T-cell (primary cell): ENCODE measurements at regions not wholly inside any gene's neighbourhood (a gene's known extent, or its start where the extent isn't known, plus 50 kb on each side); places are given as distances from the start of the nearest gene placed in this dataset.

ENCODE experiments used
- ATAC-seq, 4 experiments: fragments of 200-7000 bp in 3 of 4; fragments of 150-1000 bp in 1 of 4; cut with Tn5 transposase; replicated peaks in 1 of 4; 1 replicate in 3 of 4; 2 replicates in 1 of 4; pipeline ENCODE4 v1.10.0; 2021; ENCODE audit warnings: moderate library complexity in 3 of 4, mild to moderate bottlenecking in 2 of 4, moderate number of reproducible peaks in 1 of 4
- CTCF ChIA-PET, 2 donors: fragments of 300-600 bp; sonication (Branson Sonifier 250); formaldehyde crosslinking; loops; one replicate each; lab custom pipeline; 2022; ENCODE audit warnings: antibody characterized with exemption in 2 of 2; lab: Charles Lee
- POLR2A ChIA-PET, 2 donors: fragments of 300-600 bp; sonication (Branson Sonifier 250); formaldehyde crosslinking; loops; one replicate each; lab custom pipeline; 2022; ENCODE audit warnings: antibody characterized with exemption in 2 of 2; lab: Charles Lee
- DNase-seq, 35 experiments: peaks; one replicate each; pipeline versions ENCODE4 v3.0.0 to v3.0.0-alpha.2; 2013 to 2023
- H3K27ac ChIP-seq: one replicate; pipeline ENCODE4 v1.5.1; 2013; ENCODE audit warnings: low read length
- H3K27me3 ChIP-seq, 2 experiments: replicated peaks in 1 of 2; 1 replicate in 1 of 2; 2 replicates in 1 of 2; pipeline versions ENCODE4 v1.6.1 to v1.7.0; 2013; ENCODE audit warnings: low read length in 1 of 2, mixed read lengths in 1 of 2; ENCODE audit not compliant: control insufficient read depth in 2 of 2, insufficient read depth in 2 of 2; ENCODE audit errors: extremely low read depth in 1 of 2
- H3K36me3 ChIP-seq, 2 donors: 1 replicate in 1 of 2; 2 replicates in 1 of 2; pipeline versions ENCODE4 v1.6.1 to v1.7.0; 2013; ENCODE audit warnings: low read length in 1 of 2; ENCODE audit not compliant: control insufficient read depth in 2 of 2, insufficient read depth in 1 of 2; ENCODE audit errors: extremely low read depth in 1 of 2
- H3K4me1 ChIP-seq, 2 experiments: 1 replicate in 1 of 2; 2 replicates in 1 of 2; pipeline versions ENCODE4 v1.6.1 to v1.7.0; 2013; ENCODE audit warnings: low read length in 2 of 2, mixed read lengths in 1 of 2; ENCODE audit not compliant: insufficient read depth in 2 of 2, control insufficient read depth in 1 of 2; ENCODE audit errors: extremely low read depth in 1 of 2
- H3K4me3 ChIP-seq, 2 donors: 1 replicate in 1 of 2; 2 replicates in 1 of 2; pipeline versions ENCODE4 v1.5.1 to v1.7.0; 2013; ENCODE audit warnings: mild to moderate bottlenecking in 2 of 2, low read length in 1 of 2, moderate library complexity in 1 of 2; ENCODE audit not compliant: control insufficient read depth in 1 of 2; ENCODE audit errors: extremely low read depth in 1 of 2
- H3K9me3 ChIP-seq: 2 replicates; pipeline ENCODE4 v1.7.0; 2013
- H3K27ac Mint-ChIP-seq, 2 donors: one replicate each; pipeline ENCODE4 v1.8.0; 2020 to 2021; ENCODE audit warnings: mild to moderate bottlenecking in 2 of 2, mixed read lengths in 2 of 2
- H3K27me3 Mint-ChIP-seq, 2 donors: one replicate each; pipeline ENCODE4 v1.8.0; 2021 to 2022; ENCODE audit warnings: mixed read lengths in 2 of 2
- H3K36me3 Mint-ChIP-seq: one replicate; pipeline ENCODE4 v1.8.0; 2021; ENCODE audit warnings: mixed read lengths
- H3K4me1 Mint-ChIP-seq, 3 donors: one replicate each; pipeline ENCODE4 v1.8.0; 2020 to 2022; ENCODE audit warnings: mixed read lengths in 3 of 3, mild to moderate bottlenecking in 1 of 3
- H3K4me3 Mint-ChIP-seq, 3 donors: one replicate each; pipeline ENCODE4 v1.8.0; 2020 to 2022; ENCODE audit warnings: mild to moderate bottlenecking in 3 of 3, mixed read lengths in 3 of 3, moderate library complexity in 3 of 3
- H3K9me3 Mint-ChIP-seq, 3 donors: one replicate each; pipeline ENCODE4 v1.8.0; 2020 to 2022; ENCODE audit warnings: mixed read lengths in 3 of 3
- WGBS: methylation state at CpG from one replicate; pipeline ENCODE4 v1.1.5; 2013; ENCODE audit warnings: missing lambda C conversion rate; ENCODE audit not compliant: insufficient coverage; 5-methylcytosine and 5-hydroxymethylcytosine counted together

DNA sequence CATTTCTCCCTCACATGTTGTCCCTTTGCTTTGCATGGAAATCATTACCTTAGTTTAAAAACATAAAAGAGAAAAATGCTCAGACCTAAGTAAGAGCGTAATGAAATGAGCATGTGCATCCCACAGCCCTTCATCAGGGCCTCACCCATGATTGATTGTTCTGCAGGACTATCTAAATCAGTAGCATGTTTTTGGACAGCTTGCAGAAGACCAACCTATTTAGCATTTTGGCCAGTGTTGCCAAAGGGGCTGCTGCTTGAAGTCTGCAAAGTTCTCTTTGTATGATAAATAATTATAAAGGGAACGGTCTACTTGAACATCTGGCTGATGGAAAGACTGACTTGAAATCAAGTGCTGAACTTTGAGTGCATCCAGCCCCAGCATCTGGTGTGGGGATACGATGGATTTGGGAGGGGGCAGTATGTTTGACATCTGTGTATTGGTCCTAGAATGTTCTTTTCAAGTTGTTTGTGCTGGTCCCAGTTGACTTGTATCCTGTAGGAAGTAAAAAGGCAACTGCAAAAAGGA lies 76.1 kb upstream of the LIMCH1 start:
- Mint-ChIP-seq H3K9me3 (peaks cover 3 to 12% (median 7%) of the 10 kb centered on the region in 3 donors), H3K4me3 (no peak overlapping the region), H3K27ac (no peak overlapping the region), H3K36me3 (no peaks in the 10 kb centered on the region), H3K27me3 (peaks cover 0 to 8% of the 10 kb centered on the region in 2 donors), H3K4me1 (no peaks in the 10 kb centered on the region)
- no peak for DNase-seq
- H3K27me3 ChIP-seq, result no peaks in the 10 kb centered on the region
- H3K4me1 ChIP-seq, result no peaks in the 10 kb centered on the region
- no peak overlapping the region for H3K4me3 ChIP-seq
- no peaks in the 10 kb centered on the region for H3K9me3 ChIP-seq
- no peak for ATAC-seq
- CTCF ChIA-PET, result no interaction called here
- POLR2A ChIA-PET, result no interaction called here
- no peak overlapping the region for H3K27ac ChIP-seq
- WGBS, result 82% methylated on average over 1 of the region's 3 CpGs
- no peaks in the 10 kb centered on the region for H3K36me3 ChIP-seq

GRCh38 chr4:41465146-41465761 lies 72.7 kb upstream of the LIMCH1 start:
- DNase-seq (no peak), ATAC-seq (no peak)
- no peaks in the 10 kb centered on the region for H3K27me3 ChIP-seq
- no peaks in the 10 kb centered on the region for H3K4me1 Mint-ChIP-seq
- ChIA-PET CTCF (no interaction called here), POLR2A (no interaction called here)
- H3K36me3 ChIP-seq, result no peaks in the 10 kb centered on the region
- H3K4me3 ChIP-seq, result no peak overlapping the region
- H3K27ac Mint-ChIP-seq, result no peak overlapping the region
- no peak overlapping the region for H3K4me3 Mint-ChIP-seq
- no peaks in the 10 kb centered on the region for H3K9me3 ChIP-seq
- no peak overlapping the region for H3K27ac ChIP-seq
- H3K36me3 Mint-ChIP-seq, result no peaks in the 10 kb centered on the region
- H3K27me3 Mint-ChIP-seq, result peaks cover 1 to 3% of the 10 kb centered on the region in 2 donors
- no peaks in the 10 kb centered on the region for H3K4me1 ChIP-seq
- WGBS, result 68% methylated on average over 3 of the region's 5 CpGs
- H3K9me3 Mint-ChIP-seq, result peaks cover 3 to 11% (median 3%) of the 10 kb centered on the region in 3 donors

DNA sequence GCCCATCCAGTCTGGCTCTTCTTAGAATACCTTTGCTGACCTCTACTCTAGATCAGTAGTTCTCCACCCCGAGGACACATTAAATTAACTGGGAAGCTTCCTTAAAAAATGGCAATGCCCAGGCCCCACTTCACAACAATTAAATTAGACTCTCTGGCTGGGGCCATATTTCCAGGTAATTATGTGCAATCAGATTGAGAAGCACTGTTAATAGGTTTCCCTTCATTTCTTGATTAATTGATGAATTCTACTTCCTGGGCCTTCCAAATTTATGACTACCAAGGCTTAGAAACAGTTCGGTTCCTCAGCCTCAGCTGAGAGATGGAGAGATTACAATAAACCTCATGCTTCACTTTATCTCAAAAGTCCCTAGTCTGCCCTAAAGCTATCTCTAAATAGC lies 71.7 kb upstream of the LIMCH1 start:
- H3K4me1 ChIP-seq, result no peaks in the 10 kb centered on the region
- H3K9me3 ChIP-seq, result no peaks in the 10 kb centered on the region
- no peak for ATAC-seq
- H3K36me3 ChIP-seq, result no peaks in the 10 kb centered on the region
- no CpG with 5 or more reads among the region's 2 CpGs for WGBS
- ChIA-PET CTCF (no interaction called here), POLR2A (no interaction called here)
- Mint-ChIP-seq H3K4me1 (no peaks in the 10 kb centered on the region), H3K9me3 (peaks cover 3 to 14% (median 3%) of the 10 kb centered on the region in 3 donors), H3K4me3 (no peak overlapping the region), H3K36me3 (no peaks in the 10 kb centered on the region), H3K27ac (no peak overlapping the region), H3K27me3 (peaks cover 1 to 5% of the 10 kb centered on the region in 2 donors)
- no peaks in the 10 kb centered on the region for H3K27me3 ChIP-seq
- no peak for DNase-seq
- H3K4me3 ChIP-seq, result no peak overlapping the region
- H3K27ac ChIP-seq, result no peak overlapping the region

GRCh38 chr4:41468122-41468521 lies 69.8 kb upstream of the LIMCH1 start:
- Mint-ChIP-seq H3K27me3 (peaks cover 3 to 12% of the 10 kb centered on the region in 2 donors), H3K9me3 (peaks cover 3 to 14% (median 3%) of the 10 kb centered on the region in 3 donors), H3K36me3 (no peaks in the 10 kb centered on the region), H3K4me1 (no peaks in the 10 kb centered on the region), H3K4me3 (no peak overlapping the region), H3K27ac (no peak overlapping the region)
- no peak overlapping the region for H3K4me3 ChIP-seq
- no CpG with 5 or more reads among the region's 1 CpG for WGBS
- H3K36me3 ChIP-seq, result no peaks in the 10 kb centered on the region
- DNase-seq, result no peak
- H3K27ac ChIP-seq, result no peak overlapping the region
- ATAC-seq, result no peak
- H3K27me3 ChIP-seq, result no peaks in the 10 kb centered on the region
- CTCF ChIA-PET, result no interaction called here
- POLR2A ChIA-PET, result no interaction called here
- no peaks in the 10 kb centered on the region for H3K9me3 ChIP-seq
- H3K4me1 ChIP-seq, result no peaks in the 10 kb centered on the region

DNA sequence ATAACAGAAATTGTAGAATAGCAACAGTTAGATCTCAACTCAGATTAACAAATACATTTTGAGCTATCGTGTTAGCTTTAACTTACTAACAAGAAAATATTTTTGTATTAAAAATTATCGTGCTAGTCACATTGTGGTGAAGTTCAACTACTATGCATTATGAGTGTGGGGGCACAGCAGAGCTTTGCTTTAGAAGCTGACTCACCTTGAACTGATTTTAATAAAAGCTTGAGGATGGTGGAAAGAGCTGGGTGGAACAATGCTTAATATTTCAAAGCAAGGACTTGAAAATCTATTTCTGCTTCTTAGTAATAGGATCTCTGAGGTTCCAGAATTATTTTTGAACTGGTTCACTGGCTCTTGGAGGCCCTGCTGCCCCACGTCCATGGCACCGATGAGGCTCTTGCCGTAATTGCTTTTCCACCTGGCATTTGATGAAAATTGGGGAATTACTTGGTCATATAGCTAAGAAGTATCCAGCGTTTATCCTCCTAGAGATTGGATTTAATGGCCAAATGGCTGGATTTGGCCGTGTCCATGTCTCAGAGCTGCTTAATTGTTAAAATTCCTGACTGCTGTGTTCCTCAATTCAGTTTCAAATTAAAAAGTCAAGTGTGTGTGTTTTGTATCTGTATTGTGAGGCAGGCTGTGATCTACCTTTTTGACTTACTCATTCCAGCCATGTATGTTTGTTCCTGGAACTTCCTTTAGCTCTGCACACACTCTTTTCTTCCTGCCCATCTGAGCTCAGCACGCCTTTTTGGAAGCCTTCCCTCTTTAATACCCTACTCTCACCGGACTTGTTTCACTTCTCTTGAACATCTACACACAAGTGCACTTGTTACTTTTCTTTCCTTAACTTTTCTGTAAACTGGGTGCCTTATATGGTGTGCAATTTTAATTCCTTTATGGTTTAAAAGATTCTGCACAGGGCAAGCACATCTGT lies 66.6 kb upstream of the LIMCH1 start:
- Histone ChIP-seq H3K4me3 (no peak overlapping the region), H3K36me3 (no peaks in the 10 kb centered on the region), H3K4me1 (no peaks in the 10 kb centered on the region), H3K27ac (no peak overlapping the region), H3K27me3 (no peaks in the 10 kb centered on the region), H3K9me3 (no peaks in the 10 kb centered on the region)
- no peak overlapping the region for H3K27ac Mint-ChIP-seq
- no peak for DNase-seq
- no peaks in the 10 kb centered on the region for H3K36me3 Mint-ChIP-seq
- ChIA-PET CTCF (no interaction called here), POLR2A (no interaction called here)
- H3K9me3 Mint-ChIP-seq, result peaks cover 0 to 11% (median 2%) of the 10 kb centered on the region in 3 donors
- no peak for ATAC-seq
- H3K4me1 Mint-ChIP-seq, result no peaks in the 10 kb centered on the region
- H3K27me3 Mint-ChIP-seq, result peaks cover 3 to 15% of the 10 kb centered on the region in 2 donors
- H3K4me3 Mint-ChIP-seq, result no peak overlapping the region
- 74% methylated on average over 6 of the region's 9 CpGs for WGBS

GRCh38 chr4:41472081-41472480 lies 65.9 kb upstream of the LIMCH1 start:
- DNase-seq (no peak), ATAC-seq (no peak)
- Mint-ChIP-seq H3K36me3 (no peaks in the 10 kb centered on the region), H3K27ac (no peak overlapping the region), H3K27me3 (peaks cover 3 to 15% of the 10 kb centered on the region in 2 donors), H3K4me3 (no peak overlapping the region), H3K4me1 (no peaks in the 10 kb centered on the region), H3K9me3 (peaks cover 0 to 11% (median 2%) of the 10 kb centered on the region in 3 donors)
- no peaks in the 10 kb centered on the region for H3K9me3 ChIP-seq
- no peaks in the 10 kb centered on the region for H3K27me3 ChIP-seq
- CTCF ChIA-PET, result no interaction called here
- WGBS, result 100% methylated on average over 3 of the region's 5 CpGs
- no peaks in the 10 kb centered on the region for H3K36me3 ChIP-seq
- H3K27ac ChIP-seq, result no peak overlapping the region
- no peak overlapping the region for H3K4me3 ChIP-seq
- no peaks in the 10 kb centered on the region for H3K4me1 ChIP-seq
- POLR2A ChIA-PET, result no interaction called here
